Upper lobe of left lung (tissue), 6 donors: ENCODE measurements at regions not wholly inside any gene's neighbourhood (a gene's known extent, or its start where the extent isn't known, plus 50 kb on each side); places are given as distances from the start of the nearest gene placed in this dataset.
A peak's percentile ranks its signal among the peaks of the same experiment; 100 is the strongest.

Experiments used
- ATAC-seq, 2 donors: fragments of 200-7000 bp; cut with Tn5 transposase; one replicate each; pipeline ENCODE4 v1.9.1; 2022; ENCODE audit warnings: mild to moderate bottlenecking in 2 of 2, moderate library complexity in 2 of 2; ENCODE audit not compliant: low FRiP score in 2 of 2
- DNase-seq, 2 donors: peaks; one replicate each; pipeline ENCODE4 v3.0.0-alpha.2; 2019 to 2020
- H3K27ac ChIP-seq, 4 donors: fragments of 200-600 bp; sonication (generic); one replicate each; pipeline ENCODE4 v1.5.1; 2016 to 2019
- H3K27me3 ChIP-seq, 4 donors: fragments of 200-600 bp; sonication (generic); one replicate each; pipeline ENCODE4 v1.5.1; 2017 to 2019
- H3K36me3 ChIP-seq, 4 donors: fragments of 200-600 bp; sonication (generic); one replicate each; pipeline ENCODE4 v1.5.1; 2016 to 2019
- H3K4me1 ChIP-seq, 4 donors: fragments of 200-600 bp; sonication (generic); one replicate each; pipeline ENCODE4 v1.5.1; 2018 to 2019
- H3K4me3 ChIP-seq, 4 donors: fragments of 200-600 bp; sonication (generic); one replicate each; pipeline ENCODE4 v1.5.1; 2017 to 2019; ENCODE audit warnings: mild to moderate bottlenecking in 2 of 4, moderate library complexity in 1 of 4
- H3K9me3 ChIP-seq, 4 donors: fragments of 200-600 bp; sonication (generic); one replicate each; pipeline ENCODE4 v1.5.1; 2018 to 2019
- EP300 ChIP-seq, 4 donors: sonication (generic); formaldehyde crosslinking; IDR thresholded peaks; one replicate each; pipeline ENCODE4 v1.5.1; 2017; ENCODE audit warnings: antibody characterized with exemption in 4 of 4, control low read depth in 2 of 4
- POLR2A ChIP-seq, 4 donors: fragments of 450-650 bp; IDR thresholded peaks; one replicate each; pipeline ENCODE4 v1.5.1; 2016 to 2017; ENCODE audit warnings: antibody characterized with exemption in 4 of 4, mild to moderate bottlenecking in 2 of 4
- POLR2AphosphoS5 ChIP-seq, 2 donors: sonication (generic); formaldehyde crosslinking; IDR thresholded peaks; one replicate each; pipeline ENCODE4 v1.5.1; 2017; ENCODE audit warnings: antibody characterized with exemption in 2 of 2
- WGBS, 2 donors: methylation state at CpG; one replicate each; pipeline ENCODE4 v1.1.5; 2017 to 2018; 5-methylcytosine and 5-hydroxymethylcytosine counted together
- small RNA-seq, 4 donors: library from RNA; depleted of rRNA; stranded (forward); fragments of <200 nt; gene quantifications; one replicate each; pipeline ENCODE3, GENCODE V24; 2016
- TF ChIP-seq, protein P1 (sequence below), 6 experiments: fragments of 450-650 bp in 4 of 6; fragments of 200-600 bp in 2 of 6; sonication (generic) in 2 of 6; IDR thresholded peaks; one replicate each; pipeline ENCODE4 v1.5.1; 2016 to 2019; ENCODE audit warnings: antibody characterized with exemption in 6 of 6
- donor health status: DM: no; HTN: no; CAD: no; lungs with moderate emphysema.
- donor health status: DM: no; HTN: yes; CAD: no; lungs with severe emphysema.

DNA sequence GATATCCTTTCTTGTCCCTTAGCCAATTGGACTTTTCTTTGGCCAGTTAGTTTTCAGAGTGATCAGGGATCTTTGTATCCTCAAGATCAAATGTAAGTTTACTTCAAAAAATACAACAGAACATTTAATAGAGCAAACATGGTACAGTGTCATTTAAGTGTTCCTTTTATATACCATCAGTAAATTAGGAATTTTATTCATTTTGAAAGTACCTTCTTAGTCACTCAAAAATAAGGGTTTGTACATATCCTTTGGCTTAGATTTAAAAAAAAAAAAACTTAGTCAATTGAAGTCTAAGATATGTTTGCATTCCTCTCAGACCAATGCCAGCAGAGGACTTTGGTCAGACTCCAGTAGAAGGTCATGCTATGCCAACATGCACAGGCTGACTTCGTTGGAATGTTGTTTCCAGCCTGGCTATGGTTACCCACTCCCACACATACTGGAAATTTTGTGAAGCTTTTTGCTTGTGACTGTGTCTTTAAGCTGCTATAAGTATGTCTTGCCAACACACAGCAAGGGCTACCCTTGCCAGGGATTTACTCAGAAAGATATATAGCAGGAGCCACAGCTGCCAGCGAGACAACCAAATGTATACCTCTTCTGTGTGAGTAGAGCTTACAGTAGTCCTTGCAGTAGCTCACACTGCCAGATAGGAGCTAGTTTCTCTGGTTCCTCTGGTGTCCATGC is 81.5 kb upstream of the LRIF1 start:
- no peaks in the 10 kb centered on the region for H3K9me3 ChIP-seq
- ATAC-seq, result peak in 1 of 2 donors; percentile 51
- no peak overlapping the region for H3K27ac ChIP-seq
- H3K4me3 ChIP-seq, result no peak overlapping the region
- no peak for DNase-seq
- no peaks in the 10 kb centered on the region for H3K4me1 ChIP-seq
- WGBS, 2 donors, result 51% methylated on average over 2 of the region's 2 CpGs
- TF ChIP-seq EP300 (IDR thresholded peaks at IDR 0.05) (no peak), POLR2A (IDR thresholded peaks at IDR 0.05) (no peak), POLR2AphosphoS5 (IDR thresholded peaks at IDR 0.05) (no peak)
- TF ChIP-seq, protein P1, sequence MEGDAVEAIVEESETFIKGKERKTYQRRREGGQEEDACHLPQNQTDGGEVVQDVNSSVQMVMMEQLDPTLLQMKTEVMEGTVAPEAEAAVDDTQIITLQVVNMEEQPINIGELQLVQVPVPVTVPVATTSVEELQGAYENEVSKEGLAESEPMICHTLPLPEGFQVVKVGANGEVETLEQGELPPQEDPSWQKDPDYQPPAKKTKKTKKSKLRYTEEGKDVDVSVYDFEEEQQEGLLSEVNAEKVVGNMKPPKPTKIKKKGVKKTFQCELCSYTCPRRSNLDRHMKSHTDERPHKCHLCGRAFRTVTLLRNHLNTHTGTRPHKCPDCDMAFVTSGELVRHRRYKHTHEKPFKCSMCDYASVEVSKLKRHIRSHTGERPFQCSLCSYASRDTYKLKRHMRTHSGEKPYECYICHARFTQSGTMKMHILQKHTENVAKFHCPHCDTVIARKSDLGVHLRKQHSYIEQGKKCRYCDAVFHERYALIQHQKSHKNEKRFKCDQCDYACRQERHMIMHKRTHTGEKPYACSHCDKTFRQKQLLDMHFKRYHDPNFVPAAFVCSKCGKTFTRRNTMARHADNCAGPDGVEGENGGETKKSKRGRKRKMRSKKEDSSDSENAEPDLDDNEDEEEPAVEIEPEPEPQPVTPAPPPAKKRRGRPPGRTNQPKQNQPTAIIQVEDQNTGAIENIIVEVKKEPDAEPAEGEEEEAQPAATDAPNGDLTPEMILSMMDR (IDR thresholded peaks at IDR 0.05), result no peak
- H3K36me3 ChIP-seq, result no peaks in the 10 kb centered on the region
- no peaks in the 10 kb centered on the region for H3K27me3 ChIP-seq

DNA sequence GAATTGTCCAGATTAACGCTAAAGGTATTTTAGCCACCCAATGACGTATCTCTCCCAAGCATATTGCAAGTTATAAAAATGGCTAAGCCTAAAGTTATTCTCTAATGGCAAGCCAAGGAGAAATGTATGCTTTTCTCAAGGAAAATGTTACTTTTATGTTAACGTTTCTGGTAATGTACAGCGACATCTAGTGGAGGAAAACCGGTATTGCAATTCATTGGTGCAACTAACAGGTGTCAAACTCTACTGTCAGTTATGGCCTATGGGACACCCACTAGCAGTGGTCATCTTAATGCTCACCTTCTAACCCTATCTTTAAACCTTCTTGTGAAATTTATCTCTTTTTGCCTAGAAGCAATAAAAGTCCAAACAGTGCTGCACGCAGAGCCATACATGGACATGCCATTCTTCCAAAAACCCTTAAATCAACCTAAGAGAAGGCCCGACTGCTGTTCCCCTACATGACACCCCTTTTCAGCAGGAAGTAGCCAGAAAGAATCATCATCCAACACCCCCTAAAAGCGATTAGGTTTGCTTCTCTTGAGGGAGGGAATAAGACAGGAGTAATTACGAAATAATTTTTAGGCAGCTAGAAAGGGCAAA is 68.7 kb upstream of the LRIF1 start:
- no peak overlapping the region for H3K27ac ChIP-seq
- H3K27me3 ChIP-seq, result no peaks in the 10 kb centered on the region
- H3K4me1 ChIP-seq, result no peaks in the 10 kb centered on the region
- 29 to 30% methylated on average over 9 of the region's 9 CpGs for WGBS, 2 donors
- TF ChIP-seq EP300 (IDR thresholded peaks at IDR 0.05), result no peak
- TF ChIP-seq, protein P1 (IDR thresholded peaks at IDR 0.05), result peak; percentile 51 to 79 (median 72)
- peak in 1 of 2 donors; percentile 53 for ATAC-seq
- no peaks in the 10 kb centered on the region for H3K36me3 ChIP-seq
- no peak overlapping the region for H3K4me3 ChIP-seq
- H3K9me3 ChIP-seq, result no peaks in the 10 kb centered on the region
- peak in 1 of 2 donors; percentile 24 for DNase-seq

DNA sequence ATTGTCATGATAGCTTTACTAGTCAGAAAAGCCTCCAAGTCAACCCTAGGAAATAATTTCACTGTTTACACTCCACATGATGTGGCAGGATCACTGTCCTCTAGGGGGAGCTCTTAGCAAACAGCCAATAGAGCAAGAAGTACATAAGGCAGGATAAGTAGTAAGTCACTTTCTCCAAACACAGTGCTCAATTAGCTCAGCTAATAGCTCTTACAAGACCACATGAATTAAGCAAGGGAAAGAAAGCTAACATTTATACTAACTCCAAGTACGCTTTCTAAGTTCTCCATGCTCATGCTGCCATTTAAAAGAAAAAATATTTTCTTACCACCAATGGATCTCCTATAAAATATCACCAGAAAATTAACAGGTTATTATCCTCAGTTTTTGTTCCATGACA is 66.9 kb upstream of the LRIF1 start:
- Histone ChIP-seq H3K27me3 (no peaks in the 10 kb centered on the region), H3K4me1 (no peaks in the 10 kb centered on the region), H3K36me3 (no peaks in the 10 kb centered on the region), H3K9me3 (no peaks in the 10 kb centered on the region), H3K4me3 (no peak overlapping the region), H3K27ac (no peak overlapping the region)
- ATAC-seq, result peak in 1 of 2 donors; percentile 48
- WGBS, 2 donors, result 53 to 56% methylated on average over 1 of the region's 1 CpG
- peak in 1 of 2 donors; percentile 26 for DNase-seq
- TF ChIP-seq POLR2AphosphoS5 (IDR thresholded peaks at IDR 0.05), result no peak
- TF ChIP-seq, protein P1 (IDR thresholded peaks at IDR 0.05), result peak; percentile 55 to 65 (median 62)

DNA sequence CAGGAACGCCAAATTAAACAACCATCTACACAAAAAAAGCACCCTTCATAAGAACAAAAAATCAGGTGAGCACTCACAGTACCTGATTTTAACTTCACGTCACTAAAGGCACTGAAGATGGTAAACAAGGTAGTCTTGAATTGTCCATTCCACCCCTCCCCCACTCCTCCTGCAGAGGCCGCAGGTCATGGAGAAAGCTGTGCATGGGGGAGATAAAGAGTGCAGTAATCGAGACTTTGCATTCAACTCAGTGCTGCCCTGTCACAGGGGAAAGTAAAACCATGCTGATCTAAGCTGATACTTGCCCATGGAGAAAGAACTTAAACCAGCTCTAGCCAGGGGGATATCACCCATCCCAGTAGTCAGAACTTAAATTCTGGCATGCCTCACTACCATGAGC is 61.4 kb upstream of the LRIF1 start:
- Histone ChIP-seq H3K9me3 (no peaks in the 10 kb centered on the region), H3K4me1 (no peaks in the 10 kb centered on the region), H3K4me3 (no peak overlapping the region), H3K27me3 (no peaks in the 10 kb centered on the region), H3K36me3 (no peaks in the 10 kb centered on the region), H3K27ac (no peak overlapping the region)
- DNase-seq, result no peak
- no peak for ATAC-seq
- no peak for TF ChIP-seq POLR2AphosphoS5 (IDR thresholded peaks at IDR 0.05)
- WGBS, 2 donors, result 58 to 63% methylated on average over 4 of the region's 4 CpGs

DNA sequence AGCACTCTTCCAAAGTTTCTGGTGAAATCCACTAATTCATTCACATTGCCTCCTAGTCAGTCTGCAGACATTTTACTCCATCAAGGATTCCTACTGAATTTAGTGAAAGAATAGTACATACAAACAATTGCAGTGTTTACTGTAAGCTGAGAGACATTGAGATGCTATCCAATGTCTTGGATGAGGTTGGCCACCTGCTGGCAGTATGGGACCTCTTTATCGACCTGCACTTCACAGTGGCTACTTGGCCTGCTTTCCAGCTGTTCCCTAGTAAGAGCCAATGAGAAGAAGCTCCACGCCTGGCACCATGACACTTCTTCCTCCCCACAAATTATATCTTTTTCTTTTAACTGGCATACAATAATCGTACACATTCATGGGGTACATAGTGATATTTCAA is 51.5 kb upstream of the LRIF1 start:
- Histone ChIP-seq H3K4me1 (no peaks in the 10 kb centered on the region), H3K27me3 (no peaks in the 10 kb centered on the region), H3K9me3 (no peaks in the 10 kb centered on the region), H3K4me3 (no peak overlapping the region), H3K36me3 (no peaks in the 10 kb centered on the region), H3K27ac (no peak overlapping the region)
- TF ChIP-seq EP300 (IDR thresholded peaks at IDR 0.05) (no peak), POLR2A (IDR thresholded peaks at IDR 0.05) (no peak), POLR2AphosphoS5 (IDR thresholded peaks at IDR 0.05) (no peak)
- TF ChIP-seq, protein P1 (IDR thresholded peaks at IDR 0.05), result no peak
- DNase-seq (no peak), ATAC-seq (no peak)
- 60 to 61% methylated on average over 3 of the region's 3 CpGs for WGBS, 2 donors

Small RNAs in the stretch of these regions (small RNA-seq; reads per million reads assigned to genes)
- gene RNA5SP54, result 0 reads per million in 4 donors
